ENCODE measurements at regions not wholly inside any gene's neighbourhood (a gene's known extent, or its start where the extent isn't known, plus 50 kb on each side); places are given as distances from the start of the nearest gene placed in this dataset.

- H3K36me3 Mint-ChIP-seq (ENCODE audit: low read depth) = no peaks in the 10 kb centered on the region
- H3K27ac Mint-ChIP-seq = no peak overlapping the region
- no peaks in the 10 kb centered on the region for H3K4me1 Mint-ChIP-seq
- TF ChIP-seq, protein P1, sequence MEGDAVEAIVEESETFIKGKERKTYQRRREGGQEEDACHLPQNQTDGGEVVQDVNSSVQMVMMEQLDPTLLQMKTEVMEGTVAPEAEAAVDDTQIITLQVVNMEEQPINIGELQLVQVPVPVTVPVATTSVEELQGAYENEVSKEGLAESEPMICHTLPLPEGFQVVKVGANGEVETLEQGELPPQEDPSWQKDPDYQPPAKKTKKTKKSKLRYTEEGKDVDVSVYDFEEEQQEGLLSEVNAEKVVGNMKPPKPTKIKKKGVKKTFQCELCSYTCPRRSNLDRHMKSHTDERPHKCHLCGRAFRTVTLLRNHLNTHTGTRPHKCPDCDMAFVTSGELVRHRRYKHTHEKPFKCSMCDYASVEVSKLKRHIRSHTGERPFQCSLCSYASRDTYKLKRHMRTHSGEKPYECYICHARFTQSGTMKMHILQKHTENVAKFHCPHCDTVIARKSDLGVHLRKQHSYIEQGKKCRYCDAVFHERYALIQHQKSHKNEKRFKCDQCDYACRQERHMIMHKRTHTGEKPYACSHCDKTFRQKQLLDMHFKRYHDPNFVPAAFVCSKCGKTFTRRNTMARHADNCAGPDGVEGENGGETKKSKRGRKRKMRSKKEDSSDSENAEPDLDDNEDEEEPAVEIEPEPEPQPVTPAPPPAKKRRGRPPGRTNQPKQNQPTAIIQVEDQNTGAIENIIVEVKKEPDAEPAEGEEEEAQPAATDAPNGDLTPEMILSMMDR (IDR thresholded peaks at IDR 0.05; ENCODE audit: unreplicated experiment in 3 of 3) = no peak
- no peaks in the 10 kb centered on the region for H3K27me3 Mint-ChIP-seq (ENCODE audit: low read depth)
- H3K4me3 Mint-ChIP-seq = no peak overlapping the region
- no peaks in the 10 kb centered on the region for H3K9me3 Mint-ChIP-seq
Observed at GRCh38 chr6:122894791-122895190, 101.2 kb upstream of the CLVS2 start.

GRCh38 chr6:122902326-122902725, 93.7 kb upstream of the CLVS2 start:
- Mint-ChIP-seq H3K4me3 (no peak overlapping the region), H3K4me1 (no peaks in the 10 kb centered on the region), H3K36me3 (ENCODE audit: low read depth) (no peaks in the 10 kb centered on the region), H3K27me3 (ENCODE audit: low read depth) (no peaks in the 10 kb centered on the region), H3K9me3 (no peaks in the 10 kb centered on the region), H3K27ac (no peak overlapping the region)
- TF ChIP-seq, protein P1 (IDR thresholded peaks at IDR 0.05; ENCODE audit: unreplicated experiment in 3 of 3) = no peak

- H3K4me1 Mint-ChIP-seq = no peaks in the 10 kb centered on the region
- no peaks in the 10 kb centered on the region for H3K9me3 Mint-ChIP-seq
- no peaks in the 10 kb centered on the region for H3K36me3 Mint-ChIP-seq (ENCODE audit: low read depth)
- H3K27ac Mint-ChIP-seq = no peak overlapping the region
- no peak overlapping the region for H3K4me3 Mint-ChIP-seq
- no peaks in the 10 kb centered on the region for H3K27me3 Mint-ChIP-seq (ENCODE audit: low read depth)
- TF ChIP-seq, protein P1 (IDR thresholded peaks at IDR 0.05; ENCODE audit: unreplicated experiment in 3 of 3) = no peak
Observed at GRCh38 chr6:122903266-122903915, 92.6 kb upstream of the CLVS2 start.

DNA sequence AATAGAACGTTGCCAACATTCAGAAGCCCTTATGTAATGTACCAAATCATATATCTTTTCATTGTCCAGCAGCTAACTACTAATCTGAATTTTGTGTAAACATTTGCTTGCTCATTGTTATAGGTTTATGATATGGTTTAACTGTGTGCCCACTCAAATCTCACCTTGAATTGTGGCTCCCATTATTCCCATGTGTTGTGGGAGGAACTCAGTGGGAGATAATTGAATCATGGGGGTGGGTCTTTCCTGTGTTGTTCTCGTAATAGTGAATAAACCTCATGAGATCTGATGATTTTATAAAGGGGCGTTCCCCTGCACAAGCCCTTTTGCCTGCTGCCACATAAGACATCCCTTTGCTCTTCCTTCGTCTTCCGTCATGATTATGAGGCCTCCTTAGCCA, 91.9 kb upstream of the CLVS2 start:
- Mint-ChIP-seq H3K4me1 (no peaks in the 10 kb centered on the region), H3K9me3 (no peaks in the 10 kb centered on the region), H3K4me3 (no peak overlapping the region), H3K27ac (no peak overlapping the region), H3K27me3 (ENCODE audit: low read depth) (no peaks in the 10 kb centered on the region), H3K36me3 (ENCODE audit: low read depth) (no peaks in the 10 kb centered on the region)
- TF ChIP-seq, protein P1 (IDR thresholded peaks at IDR 0.05; ENCODE audit: unreplicated experiment in 3 of 3) = no peak

DNA sequence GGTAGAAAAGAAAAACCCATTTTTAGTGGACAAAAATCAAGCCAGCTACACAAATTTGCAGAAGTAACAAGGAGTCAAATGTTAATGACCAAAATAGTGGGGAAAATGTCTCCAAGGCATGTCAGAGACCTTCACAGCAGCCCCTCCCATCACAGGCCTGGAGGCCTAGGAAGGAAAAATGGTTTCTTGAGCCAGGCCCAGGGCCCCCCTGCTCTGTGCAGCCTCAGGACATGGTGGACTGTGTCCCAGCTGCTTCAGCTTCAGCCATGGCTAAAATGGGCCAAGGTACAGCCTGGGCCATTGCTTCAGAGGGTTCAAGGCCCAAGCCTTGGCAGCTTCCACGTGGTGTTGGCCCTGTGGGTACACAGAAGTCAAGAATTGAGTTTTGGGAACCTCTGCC, 82.5 kb upstream of the CLVS2 start:
- Mint-ChIP-seq H3K27ac (no peak overlapping the region), H3K9me3 (peaks cover 27% of the 10 kb centered on the region), H3K27me3 (ENCODE audit: low read depth) (no peaks in the 10 kb centered on the region), H3K4me3 (no peak overlapping the region), H3K4me1 (no peaks in the 10 kb centered on the region), H3K36me3 (ENCODE audit: low read depth) (no peaks in the 10 kb centered on the region)
- TF ChIP-seq, protein P1 (IDR thresholded peaks at IDR 0.05; ENCODE audit: unreplicated experiment in 3 of 3) = no peak

DNA sequence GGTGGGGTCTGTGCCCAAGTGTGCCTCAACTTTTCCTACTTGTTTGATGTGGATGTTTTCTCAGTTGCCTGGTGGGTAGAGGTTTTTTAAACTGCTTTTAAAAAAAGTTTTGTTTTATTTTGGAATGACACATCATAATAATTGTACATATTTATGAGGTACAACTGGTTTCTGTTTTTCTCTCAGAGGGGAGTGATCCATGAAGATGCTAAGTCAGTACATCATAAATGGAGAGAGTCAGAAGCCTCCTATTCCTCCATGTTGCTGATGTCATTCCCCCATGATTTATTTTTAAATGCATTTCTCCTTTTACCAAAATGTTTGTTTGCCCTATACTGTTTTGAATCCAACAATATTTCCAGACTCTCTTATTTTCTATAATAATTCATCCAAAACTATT, 77.3 kb upstream of the CLVS2 start:
- H3K4me1 Mint-ChIP-seq = no peaks in the 10 kb centered on the region
- no peak overlapping the region for H3K27ac Mint-ChIP-seq
- no peaks in the 10 kb centered on the region for H3K27me3 Mint-ChIP-seq (ENCODE audit: low read depth)
- TF ChIP-seq, protein P1 (IDR thresholded peaks at IDR 0.05; ENCODE audit: unreplicated experiment in 3 of 3) = no peak
- H3K4me3 Mint-ChIP-seq = no peak overlapping the region
- no peaks in the 10 kb centered on the region for H3K36me3 Mint-ChIP-seq (ENCODE audit: low read depth)
- H3K9me3 Mint-ChIP-seq = peaks cover 20% of the 10 kb centered on the region

Measured in nephron (organoid).